Activated T-cell treated with anti-CD3 and anti-CD28 coated beads, Interleukin-2, amount 50 U/mL, for 1 hour (primary cell): ENCODE measurements at regions not wholly inside any gene's neighbourhood (a gene's known extent, or its start where the extent isn't known, plus 50 kb on each side); places are given as distances from the start of the nearest gene placed in this dataset.

Experiments used
- DNase-seq: peaks from one replicate; pipeline ENCODE4 v3.0.0-alpha.2; 2020

- no peak for DNase-seq
Measured at GRCh38 chr7:112877691-112878460, 87.7 kb upstream of the TMEM168 start.

DNA sequence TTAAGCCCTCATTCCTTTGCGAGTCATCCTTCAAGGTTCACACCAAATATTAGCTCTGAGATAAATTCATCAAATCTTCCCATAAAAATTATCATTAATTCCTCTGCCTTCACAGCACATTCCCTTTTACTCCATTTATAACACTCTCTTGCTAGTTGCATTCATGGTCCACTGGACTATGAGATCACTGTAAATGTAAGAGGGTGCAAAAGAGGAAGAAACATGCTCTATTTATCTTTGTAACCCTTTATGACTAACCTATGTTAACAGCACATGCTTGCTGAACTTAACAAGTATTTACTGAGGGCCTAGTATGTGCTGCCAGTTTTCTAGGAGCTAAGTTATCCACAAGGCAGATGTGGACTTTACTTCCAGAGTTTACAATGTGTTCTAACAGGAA is 86.7 kb upstream of the TMEM168 start:
- no peak for DNase-seq

- no peak for DNase-seq
Measured at GRCh38 chr7:112874909-112875308, 84.7 kb upstream of the TMEM168 start.

DNA sequence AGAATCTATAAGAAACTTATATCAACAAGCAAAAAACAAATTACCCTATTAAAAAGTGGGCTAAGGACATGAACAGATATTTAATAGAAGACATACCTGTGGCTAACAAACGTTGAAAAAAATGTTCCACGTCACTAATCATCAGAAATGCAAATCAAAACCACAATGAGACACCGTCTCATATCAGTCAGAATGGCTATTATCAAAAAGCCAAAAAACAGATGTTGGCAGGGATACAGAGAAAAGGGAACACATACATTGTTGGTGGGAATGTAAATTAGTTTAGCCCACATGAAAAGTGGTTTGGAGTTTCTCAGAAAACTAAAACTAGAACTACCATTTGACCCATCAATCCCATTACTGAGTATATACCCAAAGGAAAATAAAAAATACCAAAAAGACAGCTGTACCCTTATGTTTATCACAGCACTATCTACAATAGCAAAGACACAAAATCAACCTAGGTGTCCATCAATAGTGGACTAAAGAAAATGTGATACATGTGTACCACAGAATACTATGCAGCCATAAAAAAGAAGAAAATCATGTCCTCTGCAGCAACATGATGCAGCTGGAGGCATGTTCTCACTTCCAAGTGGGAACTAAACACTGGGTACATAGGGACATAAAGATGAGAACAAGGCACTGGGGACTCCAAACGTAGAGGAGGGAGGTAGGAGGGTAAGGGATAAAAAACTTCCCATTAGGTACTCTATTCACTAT is 83.8 kb upstream of the TMEM168 start:
- no peak for DNase-seq

DNA sequence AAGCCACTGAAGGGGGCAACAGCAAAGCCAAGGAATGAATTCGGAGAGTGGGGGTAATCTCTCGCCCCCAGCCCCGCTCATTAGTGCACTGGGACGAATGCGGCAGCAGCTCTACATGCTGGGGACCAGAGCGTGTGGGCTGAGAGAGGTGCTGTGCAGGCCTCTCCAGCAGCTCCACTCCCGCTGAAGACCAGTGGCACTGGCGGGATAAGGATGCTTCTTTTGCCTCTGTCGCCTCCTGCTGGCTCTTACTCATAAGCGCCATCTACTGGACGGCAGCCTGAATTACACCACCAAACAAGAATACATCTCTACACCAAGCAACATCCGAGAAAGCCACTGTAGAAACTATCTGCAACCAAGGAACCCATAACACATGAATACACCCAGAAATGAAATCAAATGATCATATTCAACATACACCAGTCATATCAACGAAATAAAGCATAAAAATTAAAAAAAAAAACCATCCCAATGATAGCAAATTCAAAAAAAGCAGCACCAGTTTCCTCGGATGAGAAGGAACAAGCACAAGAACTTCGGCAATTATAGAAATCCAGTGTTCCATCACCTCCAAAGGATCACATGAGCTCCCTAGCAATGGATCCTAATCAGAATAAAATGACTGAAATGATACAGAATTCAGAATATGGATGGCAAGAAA is 79.0 kb upstream of the TMEM168 start:
- DNase-seq, result peak; percentile 46

GRCh38 chr7:112868609-112869008 is 78.4 kb upstream of the TMEM168 start:
- no peak for DNase-seq

DNA sequence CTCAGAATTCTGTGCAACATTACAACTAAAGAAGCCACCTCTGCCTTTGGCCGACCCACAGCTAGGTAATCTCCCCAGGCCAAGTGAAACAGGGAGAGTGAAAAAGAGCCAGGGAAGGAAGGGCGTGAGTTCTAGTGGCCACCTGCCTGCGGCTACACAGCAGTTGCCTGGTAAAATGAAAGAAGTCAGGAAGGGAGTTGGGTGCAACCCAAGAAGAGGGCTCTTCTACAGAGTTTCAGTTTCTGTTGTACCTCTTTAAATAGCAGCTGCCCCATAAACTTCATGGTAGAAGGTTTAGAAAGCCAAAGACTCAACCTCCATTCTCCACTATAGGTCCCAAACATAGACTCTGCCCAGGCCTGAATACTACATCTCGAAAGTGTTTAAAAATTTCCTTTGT is 76.2 kb upstream of the TMEM168 start:
- DNase-seq, result no peak

GRCh38 chr7:112864380-112864779 is 74.2 kb upstream of the TMEM168 start:
- DNase-seq, result no peak

DNA sequence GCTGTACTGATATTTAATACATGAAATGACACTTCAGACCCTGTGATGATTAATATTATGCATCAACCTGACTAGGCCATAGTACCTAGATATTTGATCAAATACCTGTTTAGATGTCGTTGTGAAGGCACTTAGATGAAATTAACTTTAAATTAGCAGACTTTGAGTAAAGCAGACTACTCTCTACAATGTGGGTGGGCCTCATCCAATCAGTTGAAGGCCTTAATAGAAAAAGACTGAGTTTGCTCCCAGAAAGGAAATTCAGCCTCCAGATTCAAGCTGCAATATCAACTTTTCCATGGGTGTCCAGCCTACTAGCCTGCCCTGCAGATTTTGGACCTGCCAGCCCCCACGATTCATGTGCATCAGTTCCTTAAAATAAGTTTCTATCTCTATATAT is 68.6 kb upstream of the TMEM168 start:
- no peak for DNase-seq

- DNase-seq, result no peak
Measured at GRCh38 chr7:112855227-112855626, 65.0 kb upstream of the TMEM168 start.

DNA sequence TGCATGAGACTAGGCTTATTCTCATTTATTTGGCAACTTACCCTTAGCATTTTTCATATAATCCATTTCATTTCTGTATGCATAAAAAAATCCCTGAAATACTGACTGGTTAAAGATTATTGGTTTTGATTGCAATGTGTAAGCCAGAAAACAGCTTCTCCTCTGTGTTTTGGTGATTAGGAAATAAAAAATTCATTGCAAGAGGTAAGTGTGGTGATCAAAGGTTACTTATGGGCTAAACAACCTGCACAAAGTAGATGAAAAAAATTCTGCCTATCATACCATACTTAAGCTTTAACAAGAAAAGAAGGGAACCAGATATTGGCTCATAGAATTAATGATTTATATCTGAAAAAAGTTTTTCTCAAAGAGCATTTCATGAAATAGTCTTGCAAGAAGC is 64.0 kb upstream of the TMEM168 start:
- no peak for DNase-seq

GRCh38 chr7:112853422-112853821 is 63.2 kb upstream of the TMEM168 start:
- DNase-seq, result no peak

DNA sequence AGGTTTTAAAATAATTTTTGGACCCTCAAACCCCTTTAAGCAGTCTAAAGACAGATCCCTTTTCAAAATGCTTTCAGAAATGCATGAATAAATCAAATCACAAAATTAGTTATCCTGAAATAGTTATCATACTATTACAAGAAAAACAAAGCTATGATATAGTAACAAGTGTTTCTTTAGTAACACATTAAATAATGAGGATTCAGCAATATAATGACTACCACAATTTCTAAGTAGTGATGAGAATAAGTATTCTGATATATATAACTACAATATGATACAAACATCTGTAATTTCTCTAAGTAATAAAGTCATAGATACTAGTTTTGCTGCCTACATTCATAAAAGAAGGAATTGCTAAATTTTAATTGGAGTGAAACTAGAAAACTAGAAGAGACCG is 53.0 kb upstream of the TMEM168 start:
- no peak for DNase-seq
